Endothelial cell (in vitro differentiated cells): ENCODE measurements at regions not wholly inside any gene's neighbourhood (a gene's known extent, or its start where the extent isn't known, plus 50 kb on each side); places are given as distances from the start of the nearest gene placed in this dataset.

Experiments used
- DNase-seq: peaks from one replicate; pipeline ENCODE4 v3.0.0; 2021; ENCODE audit warnings: low spot score
- H3K27ac Mint-ChIP-seq: one replicate; pipeline ENCODE4 v1.8.0; 2021; ENCODE audit warnings: mixed read lengths, inconsistent platforms; ENCODE audit not compliant: unreplicated experiment
- H3K27me3 Mint-ChIP-seq: one replicate; pipeline ENCODE4 v1.8.0; 2021; ENCODE audit warnings: mild to moderate bottlenecking, moderate library complexity, mixed read lengths, inconsistent platforms; ENCODE audit not compliant: unreplicated experiment
- H3K36me3 Mint-ChIP-seq: one replicate; pipeline ENCODE4 v1.8.0; 2021; ENCODE audit warnings: mild to moderate bottlenecking, low read depth, mixed read lengths, inconsistent platforms; ENCODE audit not compliant: unreplicated experiment
- H3K4me1 Mint-ChIP-seq: one replicate; pipeline ENCODE4 v1.8.0; 2021; ENCODE audit warnings: mild to moderate bottlenecking, mixed read lengths, inconsistent platforms; ENCODE audit not compliant: unreplicated experiment
- H3K4me3 Mint-ChIP-seq: one replicate; pipeline ENCODE4 v1.8.0; 2021; ENCODE audit warnings: mild to moderate bottlenecking, mixed read lengths, inconsistent platforms; ENCODE audit not compliant: unreplicated experiment
- H3K9me3 Mint-ChIP-seq: one replicate; pipeline ENCODE4 v1.8.0; 2021; ENCODE audit warnings: mixed read lengths, inconsistent platforms; ENCODE audit not compliant: unreplicated experiment
- TF ChIP-seq, protein P1 (sequence below): fragments of 200-600 bp; sonication (generic); IDR thresholded peaks from one replicate; pipeline ENCODE4 v1.5.0; 2021; ENCODE audit warnings: antibody characterized with exemption; ENCODE audit not compliant: unreplicated experiment

DNA sequence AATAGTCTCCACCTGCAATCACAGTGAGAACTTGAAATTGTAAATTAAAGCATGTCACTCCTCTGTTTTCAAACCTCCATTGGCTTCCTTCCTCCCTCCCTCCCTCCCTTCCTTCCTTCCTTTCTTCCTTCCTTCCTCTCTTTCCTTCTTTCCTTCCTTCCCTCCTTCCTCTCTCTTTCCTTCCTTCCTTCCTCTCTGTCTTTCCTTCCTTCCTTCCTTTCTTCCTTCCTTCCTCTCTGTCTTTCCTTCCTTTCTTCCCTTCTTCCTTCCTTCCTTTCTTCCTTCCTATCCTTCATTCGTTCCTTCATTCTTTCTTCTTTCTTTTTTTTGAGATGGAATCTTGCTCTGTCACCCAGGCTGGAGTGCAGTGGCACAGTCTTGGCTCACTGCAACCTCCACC lies 595.0 kb upstream of the ZNF608 start:
- Mint-ChIP-seq H3K36me3 (peaks cover 3% of the 10 kb centered on the region), H3K4me1 (no peaks in the 10 kb centered on the region), H3K4me3 (no peak overlapping the region), H3K27ac (no peak overlapping the region), H3K27me3 (no peaks in the 10 kb centered on the region), H3K9me3 (no peaks in the 10 kb centered on the region)
- TF ChIP-seq, protein P1, sequence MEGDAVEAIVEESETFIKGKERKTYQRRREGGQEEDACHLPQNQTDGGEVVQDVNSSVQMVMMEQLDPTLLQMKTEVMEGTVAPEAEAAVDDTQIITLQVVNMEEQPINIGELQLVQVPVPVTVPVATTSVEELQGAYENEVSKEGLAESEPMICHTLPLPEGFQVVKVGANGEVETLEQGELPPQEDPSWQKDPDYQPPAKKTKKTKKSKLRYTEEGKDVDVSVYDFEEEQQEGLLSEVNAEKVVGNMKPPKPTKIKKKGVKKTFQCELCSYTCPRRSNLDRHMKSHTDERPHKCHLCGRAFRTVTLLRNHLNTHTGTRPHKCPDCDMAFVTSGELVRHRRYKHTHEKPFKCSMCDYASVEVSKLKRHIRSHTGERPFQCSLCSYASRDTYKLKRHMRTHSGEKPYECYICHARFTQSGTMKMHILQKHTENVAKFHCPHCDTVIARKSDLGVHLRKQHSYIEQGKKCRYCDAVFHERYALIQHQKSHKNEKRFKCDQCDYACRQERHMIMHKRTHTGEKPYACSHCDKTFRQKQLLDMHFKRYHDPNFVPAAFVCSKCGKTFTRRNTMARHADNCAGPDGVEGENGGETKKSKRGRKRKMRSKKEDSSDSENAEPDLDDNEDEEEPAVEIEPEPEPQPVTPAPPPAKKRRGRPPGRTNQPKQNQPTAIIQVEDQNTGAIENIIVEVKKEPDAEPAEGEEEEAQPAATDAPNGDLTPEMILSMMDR: no peak
- DNase-seq: no peak

DNA sequence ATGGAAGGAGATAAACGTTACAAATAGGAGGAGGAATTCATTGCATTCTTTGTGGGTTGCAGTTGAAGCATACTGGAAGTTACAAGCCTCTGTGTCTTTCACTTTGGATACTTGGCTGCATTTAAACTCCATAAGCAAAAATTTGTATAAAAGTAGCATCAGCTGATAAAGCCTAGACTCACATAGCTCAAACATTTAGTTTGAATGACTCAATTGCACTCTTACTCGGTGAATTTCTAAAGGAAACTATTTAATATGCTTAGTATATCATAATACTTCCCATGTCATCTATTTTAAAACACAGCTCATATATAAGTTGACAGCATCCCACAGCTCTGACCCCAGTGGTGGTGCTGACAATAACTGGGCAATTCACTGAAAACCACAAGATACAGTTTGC lies 596.6 kb upstream of the ZNF608 start:
- Mint-ChIP-seq H3K4me3 (no peak overlapping the region), H3K36me3 (peaks cover 3% of the 10 kb centered on the region), H3K9me3 (no peaks in the 10 kb centered on the region), H3K4me1 (no peaks in the 10 kb centered on the region), H3K27me3 (no peaks in the 10 kb centered on the region), H3K27ac (no peak overlapping the region)
- no peak for DNase-seq
- TF ChIP-seq, protein P1: no peak

DNA sequence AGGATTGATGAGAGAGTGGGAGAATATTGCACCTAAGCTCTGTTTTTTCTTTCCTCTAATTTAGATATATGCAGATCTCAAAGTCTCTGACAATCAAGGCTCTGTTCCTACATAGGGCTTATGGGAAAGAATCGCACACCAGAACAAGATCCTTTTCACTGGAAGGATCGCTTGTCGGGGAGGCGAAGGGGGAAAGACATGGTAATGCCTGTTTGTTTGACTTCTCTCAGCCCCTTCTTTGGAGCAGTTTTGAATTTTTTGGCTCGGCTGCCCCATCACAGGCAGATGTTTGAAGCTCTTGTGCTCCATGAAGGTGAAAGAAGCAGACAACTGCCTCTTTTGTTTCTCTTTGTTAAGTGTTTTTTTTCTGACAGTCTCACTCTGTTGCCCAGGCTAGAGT lies 599.9 kb upstream of the ZNF608 start:
- H3K36me3 Mint-ChIP-seq: peaks cover 3% of the 10 kb centered on the region
- DNase-seq: no peak
- no peaks in the 10 kb centered on the region for H3K27me3 Mint-ChIP-seq
- no peak overlapping the region for H3K4me3 Mint-ChIP-seq
- peaks cover 7% of the 10 kb centered on the region for H3K4me1 Mint-ChIP-seq
- no peak overlapping the region for H3K27ac Mint-ChIP-seq
- no peaks in the 10 kb centered on the region for H3K9me3 Mint-ChIP-seq
- TF ChIP-seq, protein P1: no peak

DNA sequence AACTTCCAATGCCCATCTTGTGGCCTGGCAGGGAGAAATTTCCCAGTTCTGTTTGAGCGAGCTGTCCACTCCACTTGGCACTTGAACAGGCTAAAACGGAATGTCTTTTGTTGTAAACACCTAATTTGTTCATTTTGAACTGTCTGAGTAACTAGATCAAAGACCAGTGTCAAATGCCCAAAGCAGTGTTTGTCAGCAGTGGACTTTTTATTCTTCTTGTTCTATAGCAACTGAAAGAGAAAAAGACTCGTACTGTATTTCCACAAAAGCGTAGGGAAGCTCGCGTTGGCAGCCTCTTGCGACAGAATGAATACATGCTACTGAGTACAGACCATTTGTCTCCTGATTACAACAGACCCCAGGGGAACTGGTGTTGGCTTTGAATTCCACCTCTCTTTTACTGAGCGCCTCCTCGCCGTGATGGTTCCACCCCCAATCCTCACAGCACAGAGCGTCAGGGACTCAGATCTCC lies 601.8 kb upstream of the ZNF608 start:
- H3K36me3 Mint-ChIP-seq: peaks cover 3% of the 10 kb centered on the region

More for the DNA sequence above, 601.8 kb upstream of the ZNF608 start:
- TF ChIP-seq, protein P1: no peak
- Mint-ChIP-seq H3K4me1 (peaks cover 7% of the 10 kb centered on the region), H3K4me3 (no peak overlapping the region), H3K27ac (no peak overlapping the region), H3K9me3 (no peaks in the 10 kb centered on the region), H3K27me3 (no peaks in the 10 kb centered on the region)
- DNase-seq: no peak
